ENCODE measurements at regions not wholly inside any gene's neighbourhood (a gene's known extent, or its start where the extent isn't known, plus 50 kb on each side); places are given as distances from the start of the nearest gene placed in this dataset.

DNA sequence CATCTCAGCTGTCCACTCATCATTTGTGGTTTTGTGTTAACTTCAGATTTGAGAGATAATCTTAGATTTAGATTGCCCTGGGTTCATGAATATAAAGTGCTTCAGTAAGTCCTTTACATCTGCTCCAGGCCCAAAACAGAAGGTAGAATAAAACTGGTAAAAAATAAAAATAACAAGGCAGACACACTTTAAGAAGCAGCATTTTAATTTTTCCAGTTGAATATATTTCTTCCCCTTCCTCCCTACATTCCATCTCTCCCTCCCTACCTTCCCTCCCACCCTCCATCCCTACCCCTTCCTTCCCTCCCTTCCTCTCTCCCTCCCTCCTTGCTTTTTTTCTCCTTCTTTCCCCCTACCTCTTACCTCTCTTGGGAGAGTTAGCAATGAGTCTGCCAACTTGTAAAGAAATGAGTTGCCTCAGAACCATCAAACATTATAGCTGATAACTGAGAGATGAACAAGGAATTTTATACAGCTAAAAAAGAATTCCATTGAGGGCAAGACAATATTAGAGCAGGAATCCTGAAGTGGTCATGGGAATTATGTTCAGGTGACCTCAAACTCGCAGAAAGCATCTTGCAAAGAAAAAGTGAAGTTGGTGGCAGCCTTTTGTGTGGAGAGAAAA, 145.0 kb upstream of the SOX4 start:
- no peak for DNase-seq
- no peak overlapping the region for H3K27ac ChIP-seq
- WGBS, 2 donors: 89 to 93% methylated on average over 1 of the region's 1 CpG
- H3K27me3 ChIP-seq: no peaks in the 10 kb centered on the region
- H3K4me1 ChIP-seq: no peaks in the 10 kb centered on the region
- H3K36me3 ChIP-seq (ENCODE audit: low read depth, missing control alignments): no peaks in the 10 kb centered on the region
- no peaks in the 10 kb centered on the region for H3K9me3 ChIP-seq
- H3K4me3 ChIP-seq: no peak overlapping the region
- intact Hi-C loops (cut with DNase I; ENCODE audit: low total_unique reads): no loop called here
- TF ChIP-seq, protein P1, sequence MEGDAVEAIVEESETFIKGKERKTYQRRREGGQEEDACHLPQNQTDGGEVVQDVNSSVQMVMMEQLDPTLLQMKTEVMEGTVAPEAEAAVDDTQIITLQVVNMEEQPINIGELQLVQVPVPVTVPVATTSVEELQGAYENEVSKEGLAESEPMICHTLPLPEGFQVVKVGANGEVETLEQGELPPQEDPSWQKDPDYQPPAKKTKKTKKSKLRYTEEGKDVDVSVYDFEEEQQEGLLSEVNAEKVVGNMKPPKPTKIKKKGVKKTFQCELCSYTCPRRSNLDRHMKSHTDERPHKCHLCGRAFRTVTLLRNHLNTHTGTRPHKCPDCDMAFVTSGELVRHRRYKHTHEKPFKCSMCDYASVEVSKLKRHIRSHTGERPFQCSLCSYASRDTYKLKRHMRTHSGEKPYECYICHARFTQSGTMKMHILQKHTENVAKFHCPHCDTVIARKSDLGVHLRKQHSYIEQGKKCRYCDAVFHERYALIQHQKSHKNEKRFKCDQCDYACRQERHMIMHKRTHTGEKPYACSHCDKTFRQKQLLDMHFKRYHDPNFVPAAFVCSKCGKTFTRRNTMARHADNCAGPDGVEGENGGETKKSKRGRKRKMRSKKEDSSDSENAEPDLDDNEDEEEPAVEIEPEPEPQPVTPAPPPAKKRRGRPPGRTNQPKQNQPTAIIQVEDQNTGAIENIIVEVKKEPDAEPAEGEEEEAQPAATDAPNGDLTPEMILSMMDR (IDR thresholded peaks at IDR 0.05): no peak
- TF ChIP-seq POLR2A (IDR thresholded peaks at IDR 0.05): no peak

DNA sequence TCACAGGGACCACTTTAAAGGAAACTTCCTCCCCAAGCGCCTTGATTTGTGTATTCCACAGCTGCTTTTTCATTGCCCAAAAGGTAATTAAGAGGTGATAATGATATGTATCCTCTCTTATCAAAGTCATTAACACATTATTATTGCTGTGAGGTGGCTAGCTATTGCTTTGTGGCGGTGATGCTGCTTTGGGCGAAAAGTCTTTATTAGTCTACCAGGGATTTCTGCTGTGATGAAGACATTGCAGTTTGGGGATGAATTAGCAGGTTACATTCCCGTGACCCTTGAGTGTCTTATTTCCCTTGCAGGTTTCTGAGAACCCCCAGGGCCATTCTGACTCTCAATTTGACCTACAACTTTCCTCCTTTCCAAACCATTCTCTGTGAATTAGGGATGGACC, 143.4 kb upstream of the SOX4 start:
- 96% methylated on average over 4 of the region's 4 CpGs for WGBS, 2 donors
- DNase-seq: no peak
- no peaks in the 10 kb centered on the region for H3K36me3 ChIP-seq (ENCODE audit: low read depth, missing control alignments)
- no peaks in the 10 kb centered on the region for H3K4me1 ChIP-seq
- TF ChIP-seq POLR2A (IDR thresholded peaks at IDR 0.05): no peak
- TF ChIP-seq, protein P1 (IDR thresholded peaks at IDR 0.05): no peak
- intact Hi-C loops (cut with DNase I; ENCODE audit: low total_unique reads): no loop called here
- H3K27ac ChIP-seq: no peak overlapping the region
- no peaks in the 10 kb centered on the region for H3K9me3 ChIP-seq
- no peak overlapping the region for H3K4me3 ChIP-seq
- no peaks in the 10 kb centered on the region for H3K27me3 ChIP-seq

DNA sequence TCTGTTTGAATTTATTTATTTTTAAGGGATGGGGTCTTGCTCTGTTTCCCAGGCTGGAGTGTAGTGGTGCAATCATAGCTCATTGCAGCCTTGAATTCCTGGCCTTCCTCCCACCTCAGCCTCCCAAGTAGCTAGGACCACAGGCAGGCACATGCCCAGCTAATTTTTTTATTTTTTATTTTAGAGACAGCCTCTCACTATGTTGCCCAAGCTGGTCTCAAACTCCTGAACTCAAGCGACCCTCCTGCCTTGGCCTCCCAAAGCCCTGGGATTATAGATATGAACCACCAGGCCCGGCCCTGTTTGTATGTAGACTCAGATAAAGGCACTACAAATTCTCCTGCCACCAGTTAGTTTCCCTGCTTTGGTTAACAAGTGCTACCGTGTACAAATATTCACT, 142.9 kb upstream of the SOX4 start:
- no peak for DNase-seq
- 83% methylated on average over 3 of the region's 3 CpGs for WGBS, 2 donors
- Histone ChIP-seq H3K27ac (no peak overlapping the region), H3K4me3 (no peak overlapping the region), H3K9me3 (no peaks in the 10 kb centered on the region), H3K27me3 (no peaks in the 10 kb centered on the region), H3K36me3 (ENCODE audit: low read depth, missing control alignments) (no peaks in the 10 kb centered on the region), H3K4me1 (peaks cover 3% of the 10 kb centered on the region)
- intact Hi-C loops (cut with DNase I; ENCODE audit: low total_unique reads): no loop called here
- TF ChIP-seq, protein P1 (IDR thresholded peaks at IDR 0.05): no peak

DNA sequence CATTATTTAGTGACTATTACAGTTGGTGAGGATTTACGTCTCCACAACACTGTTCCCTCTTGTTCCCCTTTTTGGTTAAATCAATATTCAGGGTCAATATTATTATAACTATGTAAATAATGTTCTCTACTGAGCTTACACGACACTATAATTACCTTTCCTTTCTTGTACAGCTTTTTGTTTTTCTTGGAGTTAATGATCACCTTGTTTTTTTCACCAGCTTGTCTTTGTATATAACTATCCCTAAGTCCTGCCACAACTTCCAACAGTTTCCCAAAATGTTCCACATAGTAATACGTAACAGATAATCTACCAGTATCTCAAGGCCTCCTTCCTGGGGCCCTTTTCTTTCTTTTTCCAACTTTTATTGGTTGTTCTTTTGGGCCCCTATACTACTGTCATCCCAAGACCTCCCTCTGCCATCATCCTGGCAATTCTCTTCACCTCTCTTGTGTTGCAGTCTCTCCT, 142.0 kb upstream of the SOX4 start:
- no peak overlapping the region for H3K4me3 ChIP-seq
- H3K36me3 ChIP-seq (ENCODE audit: low read depth, missing control alignments): no peaks in the 10 kb centered on the region
- H3K9me3 ChIP-seq: no peaks in the 10 kb centered on the region
- H3K4me1 ChIP-seq: peaks cover 3% of the 10 kb centered on the region
- H3K27ac ChIP-seq: no peak overlapping the region
- TF ChIP-seq POLR2A (IDR thresholded peaks at IDR 0.05): no peak
- TF ChIP-seq, protein P1 (IDR thresholded peaks at IDR 0.05): no peak
- intact Hi-C loops (cut with DNase I; ENCODE audit: low total_unique reads): no loop called here
- WGBS, 2 donors: 51 to 61% methylated on average over 3 of the region's 3 CpGs
- H3K27me3 ChIP-seq: no peaks in the 10 kb centered on the region
- DNase-seq: no peak

DNA sequence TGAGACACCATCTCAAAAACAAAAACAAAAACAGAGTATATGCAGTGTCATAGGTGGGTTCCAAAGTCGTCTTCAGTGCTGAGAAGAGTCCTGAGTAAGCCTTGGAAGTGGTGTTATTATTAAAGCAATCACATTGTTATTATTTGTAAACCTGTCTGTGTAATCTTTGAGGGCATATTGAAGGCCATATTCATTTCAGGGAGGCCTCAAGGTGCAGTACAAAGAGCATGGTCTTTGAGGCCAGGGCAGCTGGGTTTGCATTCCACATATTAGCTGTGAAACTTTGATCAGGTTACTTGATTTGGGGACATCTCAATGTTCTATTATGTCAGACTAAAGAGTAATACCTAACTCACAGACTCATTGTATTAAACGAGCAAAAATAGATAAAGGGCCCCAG, 139.3 kb upstream of the SOX4 start:
- no peaks in the 10 kb centered on the region for H3K9me3 ChIP-seq
- 67 to 71% methylated on average over 2 of the region's 2 CpGs for WGBS, 2 donors
- H3K4me1 ChIP-seq: peaks cover 3% of the 10 kb centered on the region
- intact Hi-C loops (cut with DNase I; ENCODE audit: low total_unique reads): no loop called here
- H3K36me3 ChIP-seq (ENCODE audit: low read depth, missing control alignments): no peaks in the 10 kb centered on the region
- TF ChIP-seq POLR2A (IDR thresholded peaks at IDR 0.05): no peak
- TF ChIP-seq, protein P1 (IDR thresholded peaks at IDR 0.05): no peak
- no peak overlapping the region for H3K4me3 ChIP-seq
- no peak overlapping the region for H3K27ac ChIP-seq
- H3K27me3 ChIP-seq: no peaks in the 10 kb centered on the region
- DNase-seq: no peak
